DND-41 (cell line): ENCODE measurements at regions not wholly inside any gene's neighbourhood (a gene's known extent, or its start where the extent isn't known, plus 50 kb on each side); places are given as distances from the start of the nearest gene placed in this dataset.

Experiments used
- ATAC-seq: fragments of 200-7000 bp; cut with Tn5 transposase; 3 replicates; pipeline ENCODE4 v1.9.1; 2021; ENCODE audit warnings: low read depth; ENCODE audit not compliant: insufficient read depth
- DNase-seq: peaks from one replicate; pipeline ENCODE4 v3.0.0-alpha.2; 2020
- H2AFZ ChIP-seq: 2 replicates; pipeline ENCODE4 v1.6.0; 2012; ENCODE audit warnings: low read depth, low read length
- H3K27ac ChIP-seq: 2 replicates; pipeline ENCODE4 v1.5.1; 2012; ENCODE audit warnings: low read length, inconsistent platforms
- H3K27me3 ChIP-seq: fragments of 200-600 bp; sonication (generic); 2 replicates; pipeline ENCODE4 v1.6.0; 2012; ENCODE audit warnings: low read length, mild to moderate bottlenecking, inconsistent platforms; ENCODE audit not compliant: insufficient read depth, poor library complexity
- H3K36me3 ChIP-seq: 2 replicates; pipeline ENCODE4 v1.5.1; 2012; ENCODE audit warnings: low read length, inconsistent platforms; ENCODE audit not compliant: insufficient read depth
- H3K4me1 ChIP-seq: 2 replicates; pipeline ENCODE4 v1.5.1; 2012; ENCODE audit warnings: mild to moderate bottlenecking, low read length; ENCODE audit not compliant: insufficient read depth
- H3K4me2 ChIP-seq: 2 replicates; pipeline ENCODE4 v1.6.0; 2012; ENCODE audit warnings: mild to moderate bottlenecking, moderate library complexity, low read length, inconsistent platforms; ENCODE audit not compliant: insufficient read depth
- H3K4me3 ChIP-seq, 2 experiments: fragments of 200-600 bp in 1 of 2; shearing (Covaris generic) in 1 of 2; 2 replicates each; pipeline ENCODE4 v1.5.1; 2012 to 2016; ENCODE audit warnings: inconsistent platforms in 2 of 2, low read length in 2 of 2, mild to moderate bottlenecking in 2 of 2, low read depth in 1 of 2, moderate library complexity in 1 of 2
- H3K79me2 ChIP-seq: 2 replicates; pipeline ENCODE4 v1.6.0; 2012; ENCODE audit warnings: low read length, inconsistent platforms; ENCODE audit not compliant: insufficient read depth
- H3K9ac ChIP-seq: 2 replicates; pipeline ENCODE4 v1.6.0; 2012; ENCODE audit warnings: low read depth, mild to moderate bottlenecking, inconsistent platforms, low read length, moderate library complexity
- H3K9me3 ChIP-seq: 2 replicates; pipeline ENCODE4 v1.5.1; 2012; ENCODE audit warnings: low read length, moderate library complexity, mild to moderate bottlenecking, inconsistent platforms; ENCODE audit not compliant: insufficient read depth, severe bottlenecking
- H4K20me1 ChIP-seq: 2 replicates; pipeline ENCODE4 v1.6.0; 2012; ENCODE audit warnings: low read length; ENCODE audit not compliant: insufficient read depth
- CTCF ChIP-seq: IDR thresholded peaks from 2 replicates; pipeline ENCODE4 v1.5.1; 2012; ENCODE audit warnings: borderline replicate concordance, low read length, moderate library complexity, mild to moderate bottlenecking; ENCODE audit not compliant: poor library complexity, severe bottlenecking; ENCODE audit errors: extremely low read depth
- EZH2 ChIP-seq: IDR thresholded peaks from 3 replicates; pipeline ENCODE4 v1.6.1; 2012; ENCODE audit warnings: borderline replicate concordance, low read depth, mild to moderate bottlenecking, moderate library complexity, low read length, inconsistent platforms; ENCODE audit not compliant: severe bottlenecking

GRCh38 chr4:133719098-133719497, 482.5 kb downstream of the PABPC4L start:
- Histone ChIP-seq H3K9me3 (no peaks in the 10 kb centered on the region), H4K20me1 (no peaks in the 10 kb centered on the region), H3K4me2 (no peak overlapping the region), H3K9ac (no peak overlapping the region), H3K4me1 (peaks cover 6% of the 10 kb centered on the region; the same call in 1 of the 2 replicates), H2AFZ (no peak overlapping the region), H3K36me3 (no peaks in the 10 kb centered on the region), H3K27ac (no peak overlapping the region), H3K27me3 (no peaks in the 10 kb centered on the region), H3K79me2 (no peaks in the 10 kb centered on the region), H3K4me3 (no peak overlapping the region)
- no peak for DNase-seq
- ATAC-seq = no peak
- no peak for TF ChIP-seq EZH2
- TF ChIP-seq CTCF = no peak

- Histone ChIP-seq H3K27me3 (no peaks in the 10 kb centered on the region), H3K27ac (no peak overlapping the region), H3K4me1 (no peaks in the 10 kb centered on the region), H3K79me2 (no peaks in the 10 kb centered on the region), H3K4me2 (no peak overlapping the region), H3K4me3 (no peak overlapping the region), H4K20me1 (no peaks in the 10 kb centered on the region), H2AFZ (no peak overlapping the region), H3K9me3 (no peaks in the 10 kb centered on the region), H3K36me3 (no peaks in the 10 kb centered on the region), H3K9ac (no peak overlapping the region)
- ATAC-seq (no peak), DNase-seq (no peak)
- no peak for TF ChIP-seq CTCF
- no peak for TF ChIP-seq EZH2
These were observed 487.4 kb downstream of the PABPC4L start for GRCh38 chr4:133714211-133714610.

GRCh38 chr4:133713340-133713739, 488.2 kb downstream of the PABPC4L start:
- ATAC-seq = no peak
- 0 out of 2 replicates have a peak overlapping the region, but pooled peaks have one; percentile 29 for H2AFZ ChIP-seq

More at GRCh38 chr4:133713340-133713739, 488.2 kb downstream of the PABPC4L start:
- H3K4me2 ChIP-seq = no peak overlapping the region
- DNase-seq = no peak
- no peaks in the 10 kb centered on the region for H3K79me2 ChIP-seq
- H4K20me1 ChIP-seq = no peaks in the 10 kb centered on the region
- TF ChIP-seq EZH2 (no peak), CTCF (no peak)
- H3K9me3 ChIP-seq = no peaks in the 10 kb centered on the region
- H3K27ac ChIP-seq = no peak overlapping the region
- H3K4me3 ChIP-seq = no peak overlapping the region
- no peaks in the 10 kb centered on the region for H3K4me1 ChIP-seq
- no peak overlapping the region for H3K9ac ChIP-seq
- no peaks in the 10 kb centered on the region for H3K36me3 ChIP-seq
- H3K27me3 ChIP-seq = no peaks in the 10 kb centered on the region
